ENCODE measurements at regions not wholly inside any gene's neighbourhood (a gene's known extent, or its start where the extent isn't known, plus 50 kb on each side); places are given as distances from the start of the nearest gene placed in this dataset.
"Not testable (repeated sequence)": the region's sequence is repeated elsewhere in the genome, so short reads cannot be mapped to it uniquely, and the experiment has no call there.

GRCh38 chr6:105881608-105882007 lies 204.5 kb upstream of the PRDM1 start:
- DNase-seq (ENCODE audit: low read depth): no peak

DNA sequence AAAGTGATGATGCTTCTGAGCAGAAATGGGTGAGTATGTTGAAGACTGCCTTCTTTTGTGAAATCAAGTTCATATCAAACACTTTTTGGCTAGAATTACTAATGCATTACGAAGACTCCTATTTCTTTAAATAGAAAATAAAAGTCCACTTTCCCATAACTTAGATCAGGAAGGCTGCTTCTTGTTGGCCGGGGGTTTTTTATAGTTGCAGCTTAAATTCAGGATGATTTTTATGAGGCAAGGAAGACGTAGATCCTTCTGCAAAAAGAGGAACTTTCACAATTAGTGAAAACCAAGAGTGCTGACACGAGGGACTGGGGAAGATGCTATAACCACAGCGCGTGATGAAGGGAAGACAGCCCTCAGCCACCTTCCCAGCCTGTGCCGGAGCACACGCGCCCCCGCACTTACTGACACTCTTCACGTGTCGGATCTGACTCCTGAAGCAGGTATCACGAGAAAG lies 206.1 kb upstream of the PRDM1 start:
- DNase-seq (ENCODE audit: low read depth): no peak

DNA sequence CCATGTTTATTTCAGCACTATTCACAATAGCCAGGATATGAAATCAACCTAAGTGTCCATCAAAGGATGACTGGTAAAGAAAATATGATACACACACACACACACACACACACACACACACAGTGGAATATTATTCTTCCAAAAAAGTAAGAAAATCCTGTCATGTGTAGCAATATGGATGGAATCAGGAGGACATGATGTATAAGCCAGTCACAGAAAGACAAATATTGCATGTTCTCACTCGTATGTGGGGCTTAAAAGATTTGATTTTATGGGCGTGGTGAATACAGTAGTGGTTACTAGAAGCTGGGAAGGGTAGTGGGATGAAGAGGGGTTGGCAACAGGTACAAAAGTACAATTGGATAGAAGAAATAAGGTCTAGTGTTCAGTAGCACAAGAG lies 207.0 kb upstream of the PRDM1 start:
- DNase-seq (ENCODE audit: low read depth): no peak

GRCh38 chr6:105875974-105876640 lies 210.0 kb upstream of the PRDM1 start:
- DNase-seq (ENCODE audit: low read depth): no peak

GRCh38 chr6:105874835-105875626 lies 211.1 kb upstream of the PRDM1 start:
- DNase-seq (ENCODE audit: low read depth): no peak

GRCh38 chr6:105873799-105874198 lies 212.3 kb upstream of the PRDM1 start:
- no peak for DNase-seq (ENCODE audit: low read depth)

- no peak for DNase-seq (ENCODE audit: low read depth)
These were observed 212.9 kb upstream of the PRDM1 start for GRCh38 chr6:105873211-105873704.

DNA sequence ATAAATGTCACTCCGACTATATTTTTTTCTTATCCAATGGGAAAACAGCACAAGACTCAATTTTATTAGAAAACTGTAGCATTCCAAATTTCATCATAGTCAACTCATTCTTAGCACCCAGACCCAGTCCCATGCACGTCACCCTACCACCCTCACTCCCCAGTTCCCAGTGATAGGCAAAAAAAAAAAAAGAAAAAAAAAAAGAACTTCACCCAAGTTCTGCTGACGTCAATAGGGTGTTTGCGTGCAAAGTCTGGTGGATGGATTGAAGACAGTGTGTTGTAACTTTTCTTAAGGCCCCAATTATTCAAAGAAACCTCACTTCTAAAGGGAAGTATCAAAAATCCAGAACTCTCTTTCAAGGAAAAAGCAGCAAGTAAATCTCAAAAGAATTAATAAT lies 213.9 kb upstream of the PRDM1 start:
- no peak for DNase-seq (ENCODE audit: low read depth)

GRCh38 chr6:105871542-105871941 lies 214.6 kb upstream of the PRDM1 start:
- DNase-seq (ENCODE audit: low read depth): no peak

DNA sequence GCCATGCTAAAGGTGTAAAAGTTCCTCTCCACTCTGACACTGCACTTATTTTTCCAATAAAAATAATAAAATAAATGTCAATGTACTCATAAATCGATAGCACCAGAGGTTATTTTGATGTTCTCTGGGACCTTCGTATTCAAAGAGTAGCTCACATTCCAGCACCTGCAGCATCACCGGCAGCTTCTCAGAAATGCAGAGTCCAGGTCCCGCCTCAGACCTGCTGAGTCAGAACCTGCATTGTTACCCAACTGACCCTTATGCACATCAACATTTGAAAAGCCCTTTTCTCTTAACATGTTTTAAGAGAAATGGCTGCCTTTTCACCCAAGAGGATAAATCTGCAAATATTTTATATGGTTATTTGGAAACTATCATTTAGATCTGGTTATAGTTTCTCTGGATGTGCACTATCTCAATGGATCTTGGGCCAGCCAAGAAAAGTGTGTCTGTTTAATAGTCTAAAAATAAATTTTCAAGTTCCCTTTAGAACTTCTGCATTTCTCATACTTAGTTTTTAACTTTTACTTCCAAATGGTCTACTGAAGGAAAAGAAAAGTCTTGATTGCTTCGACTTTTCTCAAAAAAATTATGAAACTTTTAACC lies 216.2 kb upstream of the PRDM1 start:
- DNase-seq (ENCODE audit: low read depth): no peak

- no peak for DNase-seq (ENCODE audit: low read depth)
These were observed 217.2 kb upstream of the PRDM1 start for GRCh38 chr6:105868823-105869460.

DNA sequence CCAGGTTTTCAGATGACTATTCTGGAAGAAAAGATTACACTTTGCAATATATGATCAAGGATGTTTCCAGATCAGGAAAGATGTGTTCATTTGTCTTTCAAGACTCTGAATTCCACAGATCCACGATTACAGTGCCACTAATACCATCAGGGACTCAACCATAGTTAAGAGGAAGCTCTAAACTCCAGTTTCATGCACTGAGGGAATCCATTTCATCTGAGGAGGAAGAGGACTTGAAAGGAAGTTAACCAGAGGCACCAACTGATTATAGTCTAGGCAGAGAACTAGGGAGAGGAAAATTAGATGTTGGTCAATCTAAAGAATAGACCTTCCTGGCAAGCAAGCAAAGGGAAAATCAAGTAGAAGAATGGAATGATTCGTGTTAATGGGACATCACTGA lies 218.3 kb upstream of the PRDM1 start:
- no peak for DNase-seq (ENCODE audit: low read depth)

DNA sequence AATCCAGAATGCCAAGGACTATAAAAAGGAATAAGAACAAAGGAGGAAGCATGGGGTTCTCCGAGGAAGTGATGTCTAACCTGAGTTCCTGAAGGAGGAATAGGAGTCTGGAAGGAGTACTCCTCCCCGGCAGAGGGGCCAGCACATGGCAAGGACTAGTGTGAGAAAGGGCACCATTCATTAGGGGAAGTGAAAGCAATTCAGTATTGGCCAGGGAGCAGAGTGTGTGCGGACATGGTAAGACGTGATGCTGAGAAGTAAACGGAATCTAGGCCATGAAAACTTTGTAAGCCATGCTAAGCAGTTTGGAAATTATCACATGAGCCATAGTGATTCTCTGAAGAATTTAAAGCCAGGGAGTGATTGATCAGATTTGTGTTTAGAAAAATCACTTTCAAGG lies 218.9 kb upstream of the PRDM1 start:
- DNase-seq (ENCODE audit: low read depth): no peak

GRCh38 chr6:105862936-105863607 lies 223.1 kb upstream of the PRDM1 start:
- no peak for DNase-seq (ENCODE audit: low read depth)

- DNase-seq (ENCODE audit: low read depth): not testable (repeated sequence)
These were observed 225.2 kb upstream of the PRDM1 start for GRCh38 chr6:105860927-105861326.

- DNase-seq (ENCODE audit: low read depth): no peak
These were observed 226.7 kb upstream of the PRDM1 start for GRCh38 chr6:105859457-105859856.

DNA sequence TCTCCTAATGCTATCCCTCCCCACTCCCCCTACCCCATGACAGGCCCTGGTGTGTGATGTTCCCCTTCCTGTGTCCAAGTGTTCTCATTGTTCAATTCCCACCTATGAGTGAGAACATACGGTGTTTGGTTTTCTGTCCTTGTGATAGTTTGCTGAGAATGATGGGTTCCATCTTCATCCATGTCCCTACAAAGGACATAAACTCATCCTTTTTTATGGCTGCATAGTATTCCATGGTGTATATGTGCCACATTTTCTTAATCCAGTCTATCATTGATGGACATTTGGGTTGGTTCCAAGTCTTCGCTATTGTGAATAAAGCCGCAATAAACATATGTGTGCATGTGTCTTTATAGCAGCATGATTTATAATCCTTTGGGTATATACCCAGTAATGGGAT lies 227.5 kb upstream of the PRDM1 start:
- not testable (repeated sequence) for DNase-seq (ENCODE audit: low read depth)

DNA sequence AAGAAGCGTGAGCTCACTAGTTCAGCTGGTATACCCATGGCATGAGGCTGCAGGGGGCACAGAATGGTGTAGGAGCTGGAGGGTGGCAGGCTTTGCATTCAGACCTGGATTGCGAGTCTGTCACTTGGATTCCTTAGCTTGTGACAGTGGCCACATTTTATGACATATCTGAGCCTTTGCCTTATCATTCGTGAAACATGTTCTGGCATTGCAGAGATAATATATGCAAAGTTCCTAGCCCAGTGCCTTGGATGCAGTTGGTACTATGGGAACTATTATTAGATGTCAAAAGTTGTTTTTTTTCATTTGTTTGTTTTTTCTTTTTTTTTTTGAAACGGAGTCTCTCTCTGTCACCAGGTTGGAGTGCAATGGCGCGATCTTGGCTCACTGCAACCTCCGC lies 230.7 kb upstream of the PRDM1 start:
- no peak for DNase-seq (ENCODE audit: low read depth)

DNA sequence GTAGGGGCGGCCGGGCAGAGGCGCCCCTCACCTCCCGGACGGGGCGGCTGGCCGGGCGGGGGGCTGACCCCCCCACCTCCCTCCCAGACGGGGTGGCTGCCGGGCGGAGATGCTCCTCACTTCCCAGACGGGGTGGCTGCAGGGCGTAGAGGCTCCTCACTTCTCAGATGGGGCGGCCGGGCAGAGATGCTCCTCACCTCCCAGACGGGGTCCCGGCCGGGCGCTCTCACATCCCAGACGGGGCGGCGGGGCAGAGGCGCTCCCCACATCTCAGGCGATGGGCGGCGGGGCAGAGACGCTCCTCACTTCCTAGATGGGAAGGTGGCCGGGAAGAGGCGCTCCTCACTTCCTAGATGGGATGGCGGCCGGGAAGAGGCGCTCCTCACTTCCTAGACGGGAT lies 232.2 kb upstream of the PRDM1 start:
- DNase-seq (ENCODE audit: low read depth): not testable (repeated sequence)

DNA sequence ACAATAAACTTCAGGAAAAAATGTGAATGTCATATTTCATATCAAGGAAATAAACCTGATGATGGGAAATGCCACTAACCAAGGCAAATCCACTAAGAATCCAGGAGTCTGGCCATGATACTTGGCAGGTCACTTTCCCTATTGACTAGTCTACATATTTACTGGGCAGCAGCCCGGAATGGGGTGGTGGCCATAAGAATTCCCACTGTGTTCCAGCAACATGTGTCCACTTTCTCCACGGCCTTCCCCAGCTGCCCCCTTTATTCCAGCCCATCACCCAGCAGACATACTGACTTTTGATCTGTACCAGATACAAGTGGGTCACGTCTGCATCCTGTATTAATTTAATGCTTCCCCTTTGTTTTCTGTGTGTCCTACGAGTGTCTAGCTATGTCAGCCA lies 234.5 kb upstream of the PRDM1 start:
- DNase-seq (ENCODE audit: low read depth): no peak

- DNase-seq (ENCODE audit: low read depth): no peak
These were observed 235.0 kb upstream of the PRDM1 start for GRCh38 chr6:105851113-105851580.
